ENCODE measurements at regions not wholly inside any gene's neighbourhood (a gene's known extent, or its start where the extent isn't known, plus 50 kb on each side); places are given as distances from the start of the nearest gene placed in this dataset.
"Not testable (repeated sequence)": the region's sequence is repeated elsewhere in the genome, so short reads cannot be mapped to it uniquely, and the experiment has no call there.

- DNase-seq (ENCODE audit: low spot score) (no peak), ATAC-seq (ENCODE audit: insufficient number of reproducible peaks, low FRiP score, low read depth) (no peak)
- Histone ChIP-seq H3K4me3 (no peak overlapping the region), H3K4me1 (ENCODE audit: control insufficient read depth in 1 of 2, low read depth in 2 of 2) (no peaks in the 10 kb centered on the region), H3K27ac (no peak overlapping the region), H3K9me3 (no peaks in the 10 kb centered on the region), H3K36me3 (no peaks in the 10 kb centered on the region), H3K27me3 (replicated peaks; ENCODE audit: insufficient read depth) (no peaks in the 10 kb centered on the region)
- TF ChIP-seq, protein P1, sequence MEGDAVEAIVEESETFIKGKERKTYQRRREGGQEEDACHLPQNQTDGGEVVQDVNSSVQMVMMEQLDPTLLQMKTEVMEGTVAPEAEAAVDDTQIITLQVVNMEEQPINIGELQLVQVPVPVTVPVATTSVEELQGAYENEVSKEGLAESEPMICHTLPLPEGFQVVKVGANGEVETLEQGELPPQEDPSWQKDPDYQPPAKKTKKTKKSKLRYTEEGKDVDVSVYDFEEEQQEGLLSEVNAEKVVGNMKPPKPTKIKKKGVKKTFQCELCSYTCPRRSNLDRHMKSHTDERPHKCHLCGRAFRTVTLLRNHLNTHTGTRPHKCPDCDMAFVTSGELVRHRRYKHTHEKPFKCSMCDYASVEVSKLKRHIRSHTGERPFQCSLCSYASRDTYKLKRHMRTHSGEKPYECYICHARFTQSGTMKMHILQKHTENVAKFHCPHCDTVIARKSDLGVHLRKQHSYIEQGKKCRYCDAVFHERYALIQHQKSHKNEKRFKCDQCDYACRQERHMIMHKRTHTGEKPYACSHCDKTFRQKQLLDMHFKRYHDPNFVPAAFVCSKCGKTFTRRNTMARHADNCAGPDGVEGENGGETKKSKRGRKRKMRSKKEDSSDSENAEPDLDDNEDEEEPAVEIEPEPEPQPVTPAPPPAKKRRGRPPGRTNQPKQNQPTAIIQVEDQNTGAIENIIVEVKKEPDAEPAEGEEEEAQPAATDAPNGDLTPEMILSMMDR (IDR thresholded peaks at IDR 0.05) = no peak
Measured at GRCh38 chr1:99396389-99396788, 132.1 kb downstream of the PLPPR4 start.

GRCh38 chr1:99397029-99397428, 132.7 kb downstream of the PLPPR4 start:
- H3K4me3 ChIP-seq = no peak overlapping the region
- ATAC-seq (ENCODE audit: insufficient number of reproducible peaks, low FRiP score, low read depth) (no peak), DNase-seq (ENCODE audit: low spot score) (no peak)
- no peaks in the 10 kb centered on the region for H3K9me3 ChIP-seq
- no peak overlapping the region for H3K27ac ChIP-seq
- TF ChIP-seq, protein P1 (IDR thresholded peaks at IDR 0.05) = no peak
- H3K27me3 ChIP-seq (replicated peaks; ENCODE audit: insufficient read depth) = no peaks in the 10 kb centered on the region
- H3K36me3 ChIP-seq = no peaks in the 10 kb centered on the region
- no peaks in the 10 kb centered on the region for H3K4me1 ChIP-seq (ENCODE audit: control insufficient read depth in 1 of 2, low read depth in 2 of 2)

GRCh38 chr1:99397863-99398262, 133.6 kb downstream of the PLPPR4 start:
- H3K27ac ChIP-seq = no peak overlapping the region
- no peak for ATAC-seq (ENCODE audit: insufficient number of reproducible peaks, low FRiP score, low read depth)

DNA sequence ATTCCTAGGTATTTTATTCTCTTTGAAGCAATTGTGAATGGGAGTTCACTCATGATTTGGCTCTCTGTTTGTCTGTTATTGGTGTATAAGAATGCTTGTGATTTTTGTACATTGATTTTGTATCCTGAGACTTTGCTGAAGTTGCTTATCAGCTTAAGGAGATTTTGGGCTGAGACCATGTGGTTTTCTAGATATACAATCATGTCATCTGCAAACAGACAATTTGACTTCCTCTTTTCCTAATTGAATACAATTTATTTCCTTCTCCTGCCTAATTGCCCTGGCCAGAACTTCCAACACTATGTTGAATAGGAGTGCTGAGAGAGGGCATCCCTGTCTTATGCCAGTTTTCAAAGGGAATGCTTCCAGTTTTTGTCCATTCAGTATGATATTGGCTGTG, 137.3 kb downstream of the PLPPR4 start:
- not testable (repeated sequence) for H3K36me3 ChIP-seq; H3K9me3 ChIP-seq; DNase-seq (ENCODE audit: low spot score); H3K4me3 ChIP-seq; ATAC-seq (ENCODE audit: insufficient number of reproducible peaks, low FRiP score, low read depth); H3K27me3 ChIP-seq (replicated peaks; ENCODE audit: insufficient read depth); H3K27ac ChIP-seq; H3K4me1 ChIP-seq (ENCODE audit: control insufficient read depth in 1 of 2, low read depth in 2 of 2)

More at GRCh38 chr1:99397863-99398262, 133.6 kb downstream of the PLPPR4 start:
- H3K27me3 ChIP-seq (replicated peaks; ENCODE audit: insufficient read depth) = no peaks in the 10 kb centered on the region
- H3K4me3 ChIP-seq = no peak overlapping the region
- no peaks in the 10 kb centered on the region for H3K9me3 ChIP-seq
- H3K4me1 ChIP-seq (ENCODE audit: control insufficient read depth in 1 of 2, low read depth in 2 of 2) = no peaks in the 10 kb centered on the region
- H3K36me3 ChIP-seq = no peaks in the 10 kb centered on the region
- no peak for DNase-seq (ENCODE audit: low spot score)
- TF ChIP-seq, protein P1 (IDR thresholded peaks at IDR 0.05) = no peak

DNA sequence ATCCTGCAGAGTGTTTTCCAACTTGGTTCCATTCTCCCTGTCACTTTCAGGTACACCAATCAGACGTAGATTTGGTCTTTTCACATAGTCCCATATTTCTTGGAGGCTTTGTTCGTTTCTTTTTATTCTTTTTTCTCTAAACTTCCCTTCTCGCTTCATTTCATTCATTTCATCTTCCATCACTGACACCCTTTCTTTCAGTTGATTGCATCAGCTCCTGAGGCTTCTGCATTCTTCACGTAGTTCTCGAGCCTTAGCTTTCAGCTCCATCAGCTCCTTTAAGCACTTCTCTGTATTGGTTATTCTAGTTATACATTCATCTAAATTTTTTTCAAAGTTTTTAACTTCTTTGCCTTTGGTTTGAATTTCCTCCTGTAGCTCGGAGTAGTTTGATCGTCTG, 140.1 kb downstream of the PLPPR4 start:
- H3K36me3 ChIP-seq; H3K27me3 ChIP-seq (replicated peaks; ENCODE audit: insufficient read depth); H3K4me1 ChIP-seq (ENCODE audit: control insufficient read depth in 1 of 2, low read depth in 2 of 2); ATAC-seq (ENCODE audit: insufficient number of reproducible peaks, low FRiP score, low read depth); H3K9me3 ChIP-seq; H3K4me3 ChIP-seq; H3K27ac ChIP-seq; DNase-seq (ENCODE audit: low spot score): not testable (repeated sequence)

DNA sequence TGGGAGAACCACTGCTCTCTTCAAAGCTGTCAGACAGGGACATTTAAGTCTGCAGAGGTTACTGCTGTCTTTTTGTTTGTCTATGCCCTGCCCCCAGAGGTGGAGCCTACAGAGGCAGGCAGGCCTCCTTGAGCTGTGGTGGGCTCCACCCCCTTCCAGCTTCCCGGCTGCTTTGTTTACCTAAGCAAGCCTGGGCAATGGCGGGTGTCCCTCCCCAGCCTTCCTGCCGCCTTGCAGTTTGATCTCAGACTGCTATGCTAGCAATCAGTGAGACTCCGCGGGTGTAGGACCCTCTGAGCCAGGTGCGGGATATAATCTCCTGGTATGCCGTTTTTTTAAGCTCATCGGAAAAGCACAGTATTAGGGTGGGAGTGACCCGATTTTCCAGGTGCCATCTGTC, 141.0 kb downstream of the PLPPR4 start:
- H3K27ac ChIP-seq; H3K27me3 ChIP-seq (replicated peaks; ENCODE audit: insufficient read depth); H3K4me3 ChIP-seq; H3K9me3 ChIP-seq; ATAC-seq (ENCODE audit: insufficient number of reproducible peaks, low FRiP score, low read depth); DNase-seq (ENCODE audit: low spot score); H3K36me3 ChIP-seq; H3K4me1 ChIP-seq (ENCODE audit: control insufficient read depth in 1 of 2, low read depth in 2 of 2): not testable (repeated sequence)

DNA sequence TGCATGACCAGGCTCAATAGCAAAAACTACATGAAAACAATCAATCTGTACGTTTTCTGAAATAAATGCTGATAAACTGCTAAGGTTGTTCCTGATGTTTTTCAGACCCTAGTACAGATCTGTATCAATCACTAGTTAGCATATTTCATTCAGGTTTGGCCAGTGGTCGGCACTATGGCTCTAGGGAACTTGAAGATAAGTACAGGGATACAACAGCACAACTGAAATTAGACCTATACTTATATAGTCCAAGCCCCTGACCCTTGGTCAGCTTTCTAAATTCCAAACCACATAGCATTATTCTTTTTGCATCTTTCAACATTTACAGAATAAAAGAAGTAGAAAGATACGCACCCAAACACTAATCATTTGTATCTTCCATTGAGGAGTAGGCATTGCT, 142.7 kb downstream of the PLPPR4 start:
- no peak overlapping the region for H3K27ac ChIP-seq
- TF ChIP-seq, protein P1 (IDR thresholded peaks at IDR 0.05) = no peak
- H3K36me3 ChIP-seq = no peaks in the 10 kb centered on the region
- no peak for ATAC-seq (ENCODE audit: insufficient number of reproducible peaks, low FRiP score, low read depth)
- H3K4me1 ChIP-seq (ENCODE audit: control insufficient read depth in 1 of 2, low read depth in 2 of 2) = no peaks in the 10 kb centered on the region
- no peak for DNase-seq (ENCODE audit: low spot score)
- no peaks in the 10 kb centered on the region for H3K27me3 ChIP-seq (replicated peaks; ENCODE audit: insufficient read depth)
- H3K4me3 ChIP-seq = no peak overlapping the region
- H3K9me3 ChIP-seq = no peaks in the 10 kb centered on the region

Measured in thoracic aorta (tissue), 2 donors.